ENCODE measurements at regions not wholly inside any gene's neighbourhood (a gene's known extent, or its start where the extent isn't known, plus 50 kb on each side); places are given as distances from the start of the nearest gene placed in this dataset.

DNA sequence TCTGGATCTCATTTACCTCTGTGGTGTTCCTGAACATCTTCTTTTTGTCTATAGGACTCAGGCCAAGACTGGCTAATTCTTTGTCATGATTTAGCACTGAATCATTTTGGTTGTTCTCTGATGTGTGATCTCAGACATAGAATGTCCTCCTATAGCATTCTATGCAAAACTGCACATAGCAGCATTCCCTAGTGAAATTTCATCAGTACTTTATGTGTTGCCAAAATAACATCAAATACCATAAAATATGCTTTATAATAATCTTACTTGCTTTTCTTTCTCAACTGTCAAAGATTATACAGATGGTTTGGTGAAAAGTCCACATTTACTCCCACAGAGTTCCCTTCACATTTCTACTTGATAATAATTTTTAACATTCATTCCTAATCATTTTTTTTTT is 115.7 kb upstream of the MPDZ start:
- no peak for ATAC-seq
- H3K4me3 Mint-ChIP-seq = no peak overlapping the region
- no peak overlapping the region for H3K27ac Mint-ChIP-seq
- peaks cover 12% of the 10 kb centered on the region for H3K9me3 Mint-ChIP-seq
- H3K36me3 Mint-ChIP-seq = no peaks in the 10 kb centered on the region
- no peaks in the 10 kb centered on the region for H3K4me1 Mint-ChIP-seq
- DNase-seq (ENCODE audit: low spot score in 2 of 2) = no peak

DNA sequence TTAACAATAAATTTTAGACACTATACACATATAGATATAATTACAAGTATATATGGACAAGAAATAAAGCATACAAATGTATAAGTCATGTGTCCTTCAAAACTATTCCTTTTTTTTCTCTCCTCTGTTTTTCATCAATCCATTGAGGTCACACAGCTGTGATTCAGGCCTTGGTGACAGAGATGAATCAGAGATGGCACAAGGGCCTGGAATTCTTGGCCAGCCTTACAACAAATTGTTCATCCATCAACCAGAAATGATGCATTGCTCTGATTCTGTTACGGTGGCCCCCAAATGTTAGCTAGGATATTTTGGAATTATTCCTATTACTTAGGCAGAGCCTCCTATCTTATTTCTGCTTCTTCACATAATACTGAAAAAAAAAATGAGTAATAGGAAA is 108.7 kb upstream of the MPDZ start:
- no peak for ATAC-seq
- H3K4me3 Mint-ChIP-seq = no peak overlapping the region
- no peaks in the 10 kb centered on the region for H3K36me3 Mint-ChIP-seq
- DNase-seq (ENCODE audit: low spot score in 2 of 2) = no peak
- H3K9me3 Mint-ChIP-seq = peaks cover 27% of the 10 kb centered on the region
- no peak overlapping the region for H3K27ac Mint-ChIP-seq
- no peaks in the 10 kb centered on the region for H3K4me1 Mint-ChIP-seq

DNA sequence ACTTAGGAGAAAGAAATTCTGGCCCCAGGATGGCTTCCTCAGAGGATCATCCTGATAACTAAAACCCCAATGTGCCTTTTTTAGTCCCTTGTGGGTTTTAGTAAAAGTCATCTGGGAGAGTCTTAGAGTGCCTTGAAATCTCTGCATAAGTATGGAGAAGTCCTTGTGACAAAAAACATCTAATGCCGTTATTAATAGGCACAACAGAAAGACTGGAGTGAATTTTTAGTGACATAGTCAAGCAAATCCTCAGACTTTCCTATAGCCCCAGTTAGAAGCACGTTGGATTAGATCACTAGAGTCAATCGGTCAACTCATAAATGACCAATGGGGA is 108.2 kb upstream of the MPDZ start:
- Mint-ChIP-seq H3K4me3 (no peak overlapping the region), H3K36me3 (no peaks in the 10 kb centered on the region), H3K27ac (no peak overlapping the region), H3K4me1 (no peaks in the 10 kb centered on the region), H3K9me3 (peaks cover 27% of the 10 kb centered on the region)
- DNase-seq (ENCODE audit: low spot score in 2 of 2) (no peak), ATAC-seq (no peak)

DNA sequence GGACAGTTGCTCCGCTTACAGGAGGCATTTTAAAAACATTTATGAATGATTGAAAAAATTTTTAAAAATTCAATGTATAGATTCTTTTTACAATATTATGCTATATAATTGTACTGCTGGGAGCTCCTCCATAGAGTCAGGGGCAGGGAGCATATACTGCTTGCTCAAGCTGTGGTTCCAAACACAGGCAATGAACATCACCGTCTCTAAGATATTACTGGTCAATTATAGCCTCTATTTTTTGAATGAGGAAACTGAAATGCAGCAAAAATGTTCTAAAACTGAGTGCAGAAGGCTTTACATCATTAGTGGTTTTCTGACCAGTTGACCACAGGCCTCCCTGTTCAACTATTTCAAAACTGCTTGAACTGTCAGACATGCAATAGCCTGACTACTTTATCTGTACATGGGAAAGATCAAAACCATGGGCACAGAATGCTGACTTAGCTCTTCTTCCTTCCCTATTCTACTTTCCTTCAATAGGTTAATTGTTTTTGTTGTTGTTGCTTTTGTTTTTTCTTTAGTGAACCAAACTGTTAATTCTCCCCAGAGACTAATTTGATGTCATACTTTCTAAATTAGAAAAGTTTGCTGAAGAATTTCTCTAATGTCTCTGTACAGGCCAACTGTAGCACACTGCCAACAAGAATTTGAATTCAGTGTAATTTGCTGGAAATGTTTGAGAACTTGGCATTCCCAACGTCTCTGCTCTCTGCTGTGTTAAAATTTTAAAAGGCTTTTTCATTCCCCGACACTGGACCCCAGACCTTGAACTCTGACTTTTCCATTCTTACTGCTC is 107.6 kb upstream of the MPDZ start:
- ATAC-seq (no peak), DNase-seq (ENCODE audit: low spot score in 2 of 2) (no peak)
- Mint-ChIP-seq H3K4me1 (no peaks in the 10 kb centered on the region), H3K9me3 (peaks cover 27% of the 10 kb centered on the region), H3K27ac (no peak overlapping the region), H3K36me3 (no peaks in the 10 kb centered on the region), H3K4me3 (no peak overlapping the region)

DNA sequence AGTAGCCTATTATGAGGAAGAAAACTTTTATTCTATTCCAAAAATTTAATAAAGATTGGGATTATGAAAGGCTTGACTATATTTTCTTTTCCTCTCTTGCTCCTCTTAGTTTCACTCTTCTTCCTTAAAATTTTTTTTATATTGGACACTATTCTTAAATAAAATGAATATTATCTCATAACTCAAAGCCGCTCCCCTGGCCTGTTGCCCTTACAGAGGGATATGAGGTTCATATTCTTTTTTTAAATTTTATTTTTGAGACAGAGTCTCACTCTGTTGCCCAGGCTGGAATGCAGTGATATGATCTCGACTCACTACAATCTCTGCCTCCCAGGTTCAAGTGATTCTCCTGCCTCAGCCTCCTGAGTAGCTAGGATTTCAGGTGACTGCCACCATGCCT is 106.8 kb upstream of the MPDZ start:
- ATAC-seq = no peak
- no peak for DNase-seq (ENCODE audit: low spot score in 2 of 2)
- Mint-ChIP-seq H3K27ac (no peak overlapping the region), H3K4me3 (no peak overlapping the region), H3K4me1 (no peaks in the 10 kb centered on the region), H3K9me3 (peaks cover 21% of the 10 kb centered on the region), H3K36me3 (no peaks in the 10 kb centered on the region)

DNA sequence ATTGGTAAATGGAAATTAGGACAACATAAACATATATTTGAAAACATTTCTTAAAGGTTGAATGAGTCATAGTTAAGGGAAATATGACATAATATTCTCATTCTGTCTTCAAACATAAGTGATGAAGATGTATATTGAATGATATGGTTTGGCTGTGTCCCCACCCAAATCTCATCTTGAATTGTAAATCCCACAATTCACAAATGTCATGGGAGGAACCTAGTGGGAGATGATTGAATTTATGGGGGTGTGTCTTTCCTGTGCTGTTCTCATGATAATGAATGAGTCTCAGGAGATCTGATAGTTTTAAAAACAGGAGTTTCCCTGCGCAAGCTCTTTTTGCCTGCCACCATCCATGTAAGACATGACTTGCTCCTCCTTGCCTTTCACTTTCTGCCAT is 104.4 kb upstream of the MPDZ start:
- Mint-ChIP-seq H3K4me1 (no peaks in the 10 kb centered on the region), H3K27ac (no peak overlapping the region), H3K9me3 (peaks cover 8% of the 10 kb centered on the region), H3K4me3 (no peak overlapping the region), H3K36me3 (no peaks in the 10 kb centered on the region)
- ATAC-seq = no peak
- DNase-seq (ENCODE audit: low spot score in 2 of 2) = no peak

DNA sequence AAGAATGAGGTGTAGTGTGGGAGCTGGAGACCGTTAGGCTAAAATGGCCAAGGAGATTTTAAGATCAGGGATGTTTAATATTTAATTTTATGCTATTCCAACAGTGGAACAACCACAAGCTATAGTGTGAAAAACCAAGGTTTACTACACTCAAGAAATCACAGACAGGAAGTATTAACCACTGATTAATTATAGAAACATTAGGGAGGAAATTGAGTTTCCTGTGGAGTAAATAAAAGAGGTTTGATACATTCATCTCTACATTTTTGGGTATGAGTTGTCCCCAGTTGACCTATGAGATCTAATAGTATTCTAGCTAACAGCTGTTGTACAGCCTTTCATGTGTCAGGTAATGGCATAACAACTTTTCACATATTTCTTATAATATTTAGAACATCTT is 103.7 kb upstream of the MPDZ start:
- no peak overlapping the region for H3K27ac Mint-ChIP-seq
- H3K4me3 Mint-ChIP-seq = no peak overlapping the region
- peaks cover 8% of the 10 kb centered on the region for H3K9me3 Mint-ChIP-seq
- H3K36me3 Mint-ChIP-seq = no peaks in the 10 kb centered on the region
- ATAC-seq = no peak
- no peak for DNase-seq (ENCODE audit: low spot score in 2 of 2)
- no peaks in the 10 kb centered on the region for H3K4me1 Mint-ChIP-seq

DNA sequence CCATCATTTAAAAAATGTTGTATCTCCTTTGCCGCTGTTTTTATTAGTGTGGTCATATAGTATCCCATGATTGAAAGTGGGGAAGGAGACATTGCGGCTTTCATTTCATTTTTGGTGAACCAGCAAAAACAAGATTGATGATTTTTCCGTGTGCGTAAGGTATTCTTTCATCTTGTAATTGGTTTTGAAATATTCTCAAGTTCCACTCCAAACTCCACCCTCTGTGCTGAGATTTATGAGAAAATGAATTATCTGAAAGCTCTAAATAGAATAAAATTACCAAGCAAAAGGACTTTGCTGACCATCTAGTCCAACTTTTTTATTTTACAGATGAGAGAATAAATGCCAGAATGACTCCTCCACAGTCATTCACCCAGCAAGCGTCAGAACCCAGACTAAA is 103.1 kb upstream of the MPDZ start:
- DNase-seq (ENCODE audit: low spot score in 2 of 2) (no peak), ATAC-seq (no peak)
- Mint-ChIP-seq H3K9me3 (peaks cover 10% of the 10 kb centered on the region), H3K4me3 (no peak overlapping the region), H3K4me1 (no peaks in the 10 kb centered on the region), H3K36me3 (no peaks in the 10 kb centered on the region), H3K27ac (no peak overlapping the region)

DNA sequence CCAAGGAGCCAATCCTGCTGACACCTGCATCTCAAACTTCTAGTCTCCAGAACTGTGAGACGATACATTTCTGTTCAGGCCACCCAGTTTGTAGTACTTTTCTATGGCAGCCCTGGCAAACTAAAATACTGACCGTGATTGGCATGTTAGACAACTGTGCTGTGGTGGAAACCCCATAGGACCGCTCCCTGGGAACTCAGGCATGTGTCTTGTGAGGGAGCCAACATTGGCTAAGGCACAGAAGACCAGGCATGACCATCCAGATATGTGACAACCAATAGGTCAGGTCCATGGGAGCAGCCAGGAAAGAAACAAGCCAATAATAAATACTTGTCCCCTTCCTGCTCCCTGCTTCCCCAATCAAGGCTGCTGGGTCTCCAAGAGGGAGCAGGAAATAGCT is 101.4 kb upstream of the MPDZ start:
- Mint-ChIP-seq H3K27ac (no peak overlapping the region), H3K36me3 (no peaks in the 10 kb centered on the region), H3K9me3 (peaks cover 14% of the 10 kb centered on the region), H3K4me1 (no peaks in the 10 kb centered on the region), H3K4me3 (no peak overlapping the region)
- ATAC-seq = no peak
- DNase-seq (ENCODE audit: low spot score in 2 of 2) = no peak

DNA sequence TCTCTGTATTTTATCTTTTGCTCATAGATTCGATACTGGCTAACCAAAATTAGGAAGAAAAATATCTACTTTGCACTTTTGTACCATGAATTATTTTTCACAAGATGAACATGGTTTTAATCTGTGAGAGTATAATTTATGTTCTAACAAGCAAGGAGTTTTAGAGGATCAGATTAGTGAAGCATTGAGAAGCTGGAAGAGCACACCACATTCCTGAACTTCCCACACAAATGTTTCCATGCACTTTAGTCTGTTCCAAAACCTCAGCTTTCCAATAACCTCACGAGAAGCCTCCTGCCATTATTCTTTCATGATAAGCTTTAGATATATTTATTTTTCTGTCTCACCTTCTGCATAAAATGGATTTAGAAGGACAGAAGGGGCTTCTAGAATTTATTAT is 98.7 kb upstream of the MPDZ start:
- H3K4me3 Mint-ChIP-seq = no peak overlapping the region
- DNase-seq (ENCODE audit: low spot score in 2 of 2) (no peak), ATAC-seq (no peak)
- H3K9me3 Mint-ChIP-seq = peaks cover 12% of the 10 kb centered on the region
- no peaks in the 10 kb centered on the region for H3K4me1 Mint-ChIP-seq
- H3K36me3 Mint-ChIP-seq = no peaks in the 10 kb centered on the region
- no peak overlapping the region for H3K27ac Mint-ChIP-seq

DNA sequence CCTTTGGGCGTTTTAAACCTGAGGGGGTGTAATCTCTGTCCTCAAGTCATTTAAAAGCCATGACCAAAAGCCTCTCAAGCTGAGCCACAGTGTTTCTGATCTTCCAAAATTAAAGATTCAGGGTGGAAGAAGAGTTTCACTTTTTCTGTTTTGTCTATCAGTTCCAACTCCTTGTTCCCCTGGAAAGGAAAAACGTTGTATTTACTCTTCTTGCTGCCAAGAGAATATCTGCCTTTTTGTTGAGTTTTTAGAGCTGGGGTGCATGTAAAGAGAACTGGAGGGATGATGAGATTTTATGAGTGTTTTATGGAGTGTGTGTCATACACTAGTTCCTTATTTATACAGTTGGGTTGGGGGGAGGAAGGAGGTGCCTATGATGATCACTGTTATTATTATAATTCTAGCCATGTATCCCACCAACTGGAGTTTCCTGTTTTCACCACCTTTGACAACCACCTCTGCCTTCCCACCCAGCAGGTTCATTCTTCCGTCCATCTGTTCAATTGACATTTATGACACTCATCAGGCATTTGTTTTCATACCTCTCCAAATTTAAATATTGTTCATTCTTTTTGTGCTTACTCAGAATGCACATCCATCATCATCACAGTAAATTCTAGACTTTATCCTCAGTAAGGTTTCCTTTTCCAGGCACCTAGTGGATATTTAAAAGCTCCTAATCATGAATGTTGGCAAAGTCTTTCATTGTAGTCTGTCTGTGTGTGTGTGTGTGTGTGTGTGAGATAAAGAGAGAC is 97.9 kb upstream of the MPDZ start:
- ATAC-seq (no peak), DNase-seq (ENCODE audit: low spot score in 2 of 2) (no peak)
- Mint-ChIP-seq H3K9me3 (peaks cover 10% of the 10 kb centered on the region), H3K4me3 (no peak overlapping the region), H3K36me3 (no peaks in the 10 kb centered on the region), H3K4me1 (no peaks in the 10 kb centered on the region), H3K27ac (no peak overlapping the region)

DNA sequence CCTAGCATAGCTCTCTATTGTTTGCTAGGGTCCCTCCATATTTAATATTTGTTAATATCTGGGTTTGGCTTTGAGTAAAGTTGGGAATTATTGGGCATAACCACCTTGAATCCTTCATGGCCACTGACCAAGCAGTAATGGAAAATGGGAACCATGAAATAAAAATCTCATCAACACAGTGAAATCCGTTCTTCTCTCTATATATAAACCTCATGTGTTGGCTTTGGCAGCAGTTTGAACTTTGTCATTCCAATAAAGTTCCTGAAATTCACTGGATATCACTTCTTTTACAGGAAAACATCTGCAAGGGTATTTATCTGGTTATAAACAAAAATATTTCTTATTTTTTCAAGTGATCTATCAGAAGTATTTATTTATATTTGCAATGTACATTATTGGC is 93.0 kb upstream of the MPDZ start:
- ATAC-seq (no peak), DNase-seq (ENCODE audit: low spot score in 2 of 2) (no peak)
- Mint-ChIP-seq H3K27ac (no peak overlapping the region), H3K4me3 (no peak overlapping the region), H3K9me3 (peaks cover 8% of the 10 kb centered on the region), H3K4me1 (no peaks in the 10 kb centered on the region), H3K36me3 (no peaks in the 10 kb centered on the region)

DNA sequence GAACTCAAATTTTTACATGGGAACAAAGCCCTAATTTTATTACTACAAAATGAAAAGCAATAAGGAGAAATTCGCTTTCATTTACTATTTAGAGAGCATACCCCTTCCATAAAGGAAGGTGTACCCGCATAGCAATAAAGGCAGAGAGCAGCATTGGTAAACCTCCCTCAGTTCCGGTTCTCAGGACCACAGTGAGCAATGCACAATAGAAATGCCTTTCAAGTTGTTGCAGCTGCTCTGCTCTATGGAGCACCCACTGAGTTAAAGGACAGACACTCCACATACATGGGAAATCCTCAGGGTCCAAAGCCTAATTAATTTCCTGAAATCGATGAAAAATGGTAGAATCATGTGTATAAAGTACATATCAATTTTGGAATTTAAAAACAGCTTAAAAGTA is 89.9 kb upstream of the MPDZ start:
- ATAC-seq (no peak), DNase-seq (ENCODE audit: low spot score in 2 of 2) (no peak)
- H3K36me3 Mint-ChIP-seq = no peaks in the 10 kb centered on the region
- peaks cover 2% of the 10 kb centered on the region for H3K9me3 Mint-ChIP-seq
- H3K4me3 Mint-ChIP-seq = no peak overlapping the region
- no peaks in the 10 kb centered on the region for H3K4me1 Mint-ChIP-seq
- no peak overlapping the region for H3K27ac Mint-ChIP-seq

DNA sequence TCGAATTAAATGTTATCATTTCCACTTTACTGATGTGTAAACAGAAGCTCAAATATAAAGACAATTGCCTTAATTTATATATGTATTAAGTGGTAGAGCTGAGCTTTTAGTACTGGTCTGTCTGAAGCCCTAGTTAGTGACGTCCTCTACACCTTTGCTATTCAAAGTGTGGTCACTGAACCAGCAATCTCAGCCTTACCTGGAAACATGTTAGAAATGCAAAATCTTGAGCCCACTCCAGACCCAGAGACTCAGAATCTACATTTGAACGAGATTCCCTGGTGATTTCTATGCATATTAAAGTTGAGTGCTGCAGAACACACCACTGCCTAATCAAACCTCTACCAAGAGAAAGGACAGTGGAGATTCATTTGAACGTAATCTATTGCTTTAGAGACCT is 88.3 kb upstream of the MPDZ start:
- Mint-ChIP-seq H3K9me3 (peaks cover 2% of the 10 kb centered on the region), H3K4me3 (no peak overlapping the region), H3K4me1 (no peaks in the 10 kb centered on the region), H3K36me3 (no peaks in the 10 kb centered on the region), H3K27ac (no peak overlapping the region)
- ATAC-seq = no peak
- DNase-seq (ENCODE audit: low spot score in 2 of 2) = no peak

DNA sequence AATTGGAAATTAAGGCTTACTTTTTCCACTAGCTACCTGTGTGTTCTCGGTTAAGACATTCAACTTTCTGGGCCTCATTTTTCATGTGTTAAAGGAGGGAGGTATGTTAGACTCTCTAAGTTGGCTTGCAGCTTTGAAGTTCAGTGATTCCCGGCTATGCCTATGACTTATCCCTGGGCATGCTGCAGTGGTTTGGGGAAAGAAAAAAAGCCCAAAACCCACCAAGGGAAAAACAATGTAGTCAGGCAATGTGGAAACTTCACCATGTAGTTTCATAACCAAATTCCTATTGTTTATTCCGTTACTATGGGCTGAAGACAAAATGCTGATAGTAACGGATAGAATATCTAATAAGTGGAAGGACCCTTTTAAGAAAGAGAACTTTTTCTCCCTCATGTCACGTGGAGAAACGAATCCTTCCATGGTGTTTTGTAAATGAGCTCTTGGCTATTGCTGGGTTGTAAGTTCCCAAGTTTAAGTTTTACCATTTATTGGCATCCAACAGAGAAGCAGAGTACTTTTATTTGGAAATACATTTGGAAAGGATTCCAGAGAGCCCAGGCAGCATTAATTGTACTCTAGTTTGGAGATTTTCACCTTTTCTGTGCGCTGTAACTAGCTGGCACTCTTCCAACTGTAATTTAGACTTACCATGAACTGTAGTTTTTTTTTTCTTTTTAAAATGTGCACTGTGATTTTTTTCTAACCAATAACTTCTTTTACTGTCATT is 84.9 kb upstream of the MPDZ start:
- Mint-ChIP-seq H3K4me3 (no peak overlapping the region), H3K4me1 (no peaks in the 10 kb centered on the region), H3K36me3 (no peaks in the 10 kb centered on the region), H3K9me3 (peaks cover 2% of the 10 kb centered on the region), H3K27ac (no peak overlapping the region)
- ATAC-seq = no peak
- no peak for DNase-seq (ENCODE audit: low spot score in 2 of 2)

DNA sequence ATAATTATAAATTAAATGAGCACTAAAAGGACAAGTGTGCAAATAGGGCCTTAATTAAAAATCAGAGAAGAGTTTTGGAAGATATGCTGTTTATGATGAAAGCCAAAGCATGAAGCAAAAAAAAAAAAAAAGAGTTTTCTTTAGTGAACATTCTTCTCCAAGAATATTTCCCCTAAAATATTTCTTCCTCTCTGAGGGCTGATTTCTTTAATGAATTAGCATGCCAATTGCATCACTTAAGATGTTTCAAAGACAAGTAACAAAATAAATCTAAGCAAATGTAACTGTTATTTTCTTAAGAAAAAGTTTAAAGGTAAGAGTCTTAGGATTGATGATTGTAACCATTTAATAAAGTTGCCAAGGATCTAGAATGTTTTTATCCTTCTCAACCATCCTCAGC is 81.6 kb upstream of the MPDZ start:
- no peak for ATAC-seq
- no peaks in the 10 kb centered on the region for H3K36me3 Mint-ChIP-seq
- H3K27ac Mint-ChIP-seq = no peak overlapping the region
- no peak for DNase-seq (ENCODE audit: low spot score in 2 of 2)
- H3K9me3 Mint-ChIP-seq = no peaks in the 10 kb centered on the region
- no peak overlapping the region for H3K4me3 Mint-ChIP-seq
- H3K4me1 Mint-ChIP-seq = no peaks in the 10 kb centered on the region
